GM12878 (cell line): ENCODE measurements at regions not wholly inside any gene's neighbourhood (a gene's known extent, or its start where the extent isn't known, plus 50 kb on each side); places are given as distances from the start of the nearest gene placed in this dataset.

Experiments
- ATAC-seq: fragments of 200-7000 bp; cut with Tn5 transposase; 3 replicates; pipeline ENCODE4 v1.9.1; 2020; ENCODE audit warnings: mild to moderate bottlenecking, moderate library complexity
- BruUV-seq: library from RNA; stranded (reverse); fragments of 400-500 nt; replicated peaks from 2 replicates; lab custom pipeline; 2021; lab: Mats Ljungman, UMichigan
- CTCF ChIA-PET: fragments of 300-600 bp; sonication (Branson Sonifier 250); formaldehyde crosslinking; extraction: SDS; loops from one replicate; lab custom pipeline; 2021; ENCODE audit warnings: inconsistent platforms; lab: Yijun Ruan, JAX
- POLR2A ChIA-PET: fragments of 350-600 bp; formaldehyde crosslinking; extraction: SDS; loops from one replicate; lab custom pipeline; 2021; ENCODE audit warnings: inconsistent platforms; lab: Charles Lee
- RAD21 ChIA-PET: fragments of 300-600 bp; sonication (Branson Sonifier 250); formaldehyde crosslinking; loops from one replicate; lab custom pipeline; 2023; ENCODE audit warnings: antibody characterized with exemption; ENCODE audit not compliant: unreplicated experiment; lab: Charles Lee
- SMC1A ChIA-PET: fragments of 300-600 bp; sonication (Branson Sonifier 250); formaldehyde crosslinking; loops from one replicate; lab custom pipeline; 2023; ENCODE audit not compliant: unreplicated experiment, uncharacterized antibody; lab: Charles Lee
- DNase-seq: peaks from one replicate; pipeline ENCODE4 v3.0.0-alpha.2; 2011; ENCODE audit warnings: low read depth, low spot score
- FAIRE-seq: peaks from 3 replicates; lab custom pipeline; 2011; peaks lifted over from hg19 to GRCh38; lab: Jason Lieb, UNC
- H2AFZ ChIP-seq: 2 replicates; pipeline ENCODE4 v1.6.0; 2011; ENCODE audit warnings: low read depth, low read length, control low read depth; ENCODE audit not compliant: control insufficient read depth
- H3K27ac ChIP-seq: 2 replicates; pipeline ENCODE4 v1.5.1; 2011; ENCODE audit warnings: control low read depth; ENCODE audit not compliant: control insufficient read depth, insufficient read depth
- H3K27me3 ChIP-seq, 2 experiments: replicated peaks in 1 of 2; 2 replicates each; pipeline versions ENCODE4 v1.6.0 to v1.6.1; 2011; ENCODE audit warnings: low read length in 1 of 2; ENCODE audit not compliant: control insufficient read depth in 2 of 2, insufficient read depth in 2 of 2
- H3K36me3 ChIP-seq, 2 experiments: 2 replicates each; pipeline ENCODE4 v1.5.1; 2011; ENCODE audit warnings: low read length in 1 of 2; ENCODE audit not compliant: control insufficient read depth in 2 of 2, insufficient read depth in 2 of 2
- H3K4me1 ChIP-seq: 2 replicates; pipeline ENCODE4 v1.6.1; 2011; ENCODE audit warnings: mild to moderate bottlenecking, low read length, moderate library complexity, mixed read lengths; ENCODE audit not compliant: control insufficient read depth, insufficient read depth
- H3K4me2 ChIP-seq: 2 replicates; pipeline ENCODE4 v1.6.0; 2011; ENCODE audit warnings: control low read depth; ENCODE audit not compliant: control insufficient read depth, insufficient read depth
- H3K4me3 ChIP-seq: fragments of 200-600 bp; sonication (generic); 2 replicates; pipeline ENCODE4 v1.5.1; 2016
- H3K79me2 ChIP-seq: 2 replicates; pipeline ENCODE4 v1.6.0; 2011; ENCODE audit warnings: low read length; ENCODE audit not compliant: control insufficient read depth, insufficient read depth
- H3K9ac ChIP-seq: 2 replicates; pipeline ENCODE4 v1.8.0; 2011; ENCODE audit warnings: low read length, control low read depth, mixed read lengths; ENCODE audit not compliant: control insufficient read depth, insufficient read depth
- H3K9me3 ChIP-seq: replicated peaks from 3 replicates; pipeline ENCODE4 v1.5.1; 2011; ENCODE audit warnings: mild to moderate bottlenecking, low read length; ENCODE audit not compliant: control insufficient read depth, insufficient read depth
- H4K20me1 ChIP-seq: 2 replicates; pipeline ENCODE4 v1.6.0; 2011; ENCODE audit not compliant: control insufficient read depth, insufficient read depth
- BRCA1 ChIP-seq: IDR thresholded peaks from 2 replicates; pipeline ENCODE4 v1.6.1; 2011; ENCODE audit warnings: low read depth, low read length, improper control_type of control experiment
- E2F8 ChIP-seq: fragments of 450-650 bp; IDR thresholded peaks from 2 replicates; pipeline ENCODE4 v1.6.1; 2018; ENCODE audit warnings: mild to moderate bottlenecking, low read depth, moderate library complexity; ENCODE audit not compliant: partially characterized antibody
- IRF3 ChIP-seq: fragments of 450-650 bp; IDR thresholded peaks from 2 replicates; pipeline ENCODE4 v1.6.1; 2014; ENCODE audit warnings: mild to moderate bottlenecking
- JUNB ChIP-seq: IDR thresholded peaks from 2 replicates; pipeline ENCODE4 v1.6.1; 2016; ENCODE audit warnings: antibody characterized with exemption, mild to moderate bottlenecking
- MTA2 ChIP-seq: fragments of 450-650 bp; IDR thresholded peaks from 2 replicates; pipeline ENCODE4 v1.6.1; 2016; ENCODE audit warnings: low read depth, mild to moderate bottlenecking, moderate library complexity
- POLR2AphosphoS5 ChIP-seq: IDR thresholded peaks from 2 replicates; pipeline ENCODE4 v1.6.1; 2011; ENCODE audit warnings: mild to moderate bottlenecking, low read length, inconsistent platforms
- POU2F2 ChIP-seq: IDR thresholded peaks from 3 replicates; pipeline ENCODE4 v1.6.1; 2011; ENCODE audit warnings: low read depth, mild to moderate bottlenecking, low read length, borderline replicate concordance
- RBBP5 ChIP-seq: fragments of 200-600 bp; sonication (generic); conservative IDR thresholded peaks from 2 replicates; pipeline ENCODE4 v1.6.1; 2016
- TBL1XR1 ChIP-seq: IDR thresholded peaks from 2 replicates; pipeline ENCODE4 v1.6.1; 2012; ENCODE audit warnings: low read depth, low read length, improper control_type of control experiment
- WGBS: methylation state at CpG from one replicate; pipeline ENCODE4 v1.1.6; 2016; ENCODE audit warnings: low lambda C conversion rate; ENCODE audit not compliant: insufficient replicate concordance, insufficient coverage; ENCODE audit errors: missing lambda C conversion rate; 5-methylcytosine and 5-hydroxymethylcytosine counted together
- in situ Hi-C: fragments of 300-500 bp; cut with MboI; formaldehyde crosslinking; loops from 9 replicates; pipeline ENCODE4 v1.14.3; 2018; ENCODE audit warnings: mixed read lengths
- intact Hi-C: fragments of 100-400 bp; cut with micrococcal nuclease; formaldehyde crosslinking; loops from one replicate; pipeline ENCODE4 v1.14.2; 2022; ENCODE audit not compliant: unreplicated experiment
- TF ChIP-seq, protein P1 (sequence below): fragments of 450-650 bp; IDR thresholded peaks from 2 replicates; pipeline ENCODE4 v1.6.1; 2017; ENCODE audit warnings: mild to moderate bottlenecking, moderate library complexity
- TF ChIP-seq, protein P2 (sequence below): IDR thresholded peaks from 2 replicates; pipeline ENCODE4 v1.6.1; 2011; ENCODE audit warnings: low read depth, mild to moderate bottlenecking, low read length, moderate library complexity, borderline replicate concordance; ENCODE audit errors: extremely low read depth

- TF ChIP-seq, protein P1, sequence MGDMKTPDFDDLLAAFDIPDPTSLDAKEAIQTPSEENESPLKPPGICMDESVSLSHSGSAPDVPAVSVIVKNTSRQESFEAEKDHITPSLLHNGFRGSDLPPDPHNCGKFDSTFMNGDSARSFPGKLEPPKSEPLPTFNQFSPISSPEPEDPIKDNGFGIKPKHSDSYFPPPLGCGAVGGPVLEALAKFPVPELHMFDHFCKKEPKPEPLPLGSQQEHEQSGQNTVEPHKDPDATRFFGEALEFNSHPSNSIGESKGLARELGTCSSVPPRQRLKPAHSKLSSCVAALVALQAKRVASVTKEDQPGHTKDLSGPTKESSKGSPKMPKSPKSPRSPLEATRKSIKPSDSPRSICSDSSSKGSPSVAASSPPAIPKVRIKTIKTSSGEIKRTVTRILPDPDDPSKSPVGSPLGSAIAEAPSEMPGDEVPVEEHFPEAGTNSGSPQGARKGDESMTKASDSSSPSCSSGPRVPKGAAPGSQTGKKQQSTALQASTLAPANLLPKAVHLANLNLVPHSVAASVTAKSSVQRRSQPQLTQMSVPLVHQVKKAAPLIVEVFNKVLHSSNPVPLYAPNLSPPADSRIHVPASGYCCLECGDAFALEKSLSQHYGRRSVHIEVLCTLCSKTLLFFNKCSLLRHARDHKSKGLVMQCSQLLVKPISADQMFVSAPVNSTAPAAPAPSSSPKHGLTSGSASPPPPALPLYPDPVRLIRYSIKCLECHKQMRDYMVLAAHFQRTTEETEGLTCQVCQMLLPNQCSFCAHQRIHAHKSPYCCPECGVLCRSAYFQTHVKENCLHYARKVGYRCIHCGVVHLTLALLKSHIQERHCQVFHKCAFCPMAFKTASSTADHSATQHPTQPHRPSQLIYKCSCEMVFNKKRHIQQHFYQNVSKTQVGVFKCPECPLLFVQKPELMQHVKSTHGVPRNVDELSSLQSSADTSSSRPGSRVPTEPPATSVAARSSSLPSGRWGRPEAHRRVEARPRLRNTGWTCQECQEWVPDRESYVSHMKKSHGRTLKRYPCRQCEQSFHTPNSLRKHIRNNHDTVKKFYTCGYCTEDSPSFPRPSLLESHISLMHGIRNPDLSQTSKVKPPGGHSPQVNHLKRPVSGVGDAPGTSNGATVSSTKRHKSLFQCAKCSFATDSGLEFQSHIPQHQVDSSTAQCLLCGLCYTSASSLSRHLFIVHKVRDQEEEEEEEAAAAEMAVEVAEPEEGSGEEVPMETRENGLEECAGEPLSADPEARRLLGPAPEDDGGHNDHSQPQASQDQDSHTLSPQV: no peak
- TF ChIP-seq TBL1XR1: no peak
Measured at GRCh38 chr20:43832961-43833360, 81.7 kb upstream of the TOX2 start (continued).

- POLR2A ChIA-PET: no interaction called here
- RAD21 ChIA-PET: no interaction called here
- Histone ChIP-seq H3K4me1 (no peaks in the 10 kb centered on the region), H3K79me2 (no peaks in the 10 kb centered on the region), H3K9ac (no peak overlapping the region), H2AFZ (no peak overlapping the region), H4K20me1 (no peaks in the 10 kb centered on the region), H3K36me3 (no peaks in the 10 kb centered on the region), H3K27ac (no peak overlapping the region), H3K4me3 (no peak overlapping the region), H3K9me3 (peaks cover 7% of the 10 kb centered on the region; the same call in 1 of the 3 replicates), H3K27me3 (no peaks in the 10 kb centered on the region), H3K4me2 (no peak overlapping the region)
- CTCF ChIA-PET: no interaction called here
- BruUV-seq: no TSS peak
- DNase-seq (no peak), FAIRE-seq (no peak), ATAC-seq (no peak)
- SMC1A ChIA-PET: no interaction called here
- 63% methylated on average over 9 of the region's 9 CpGs for WGBS
- intact Hi-C loops (no loop called here), in situ Hi-C loops (no loop called here)
- no peak for TF ChIP-seq E2F8
- no peak for TF ChIP-seq BRCA1
- TF ChIP-seq, protein P2, sequence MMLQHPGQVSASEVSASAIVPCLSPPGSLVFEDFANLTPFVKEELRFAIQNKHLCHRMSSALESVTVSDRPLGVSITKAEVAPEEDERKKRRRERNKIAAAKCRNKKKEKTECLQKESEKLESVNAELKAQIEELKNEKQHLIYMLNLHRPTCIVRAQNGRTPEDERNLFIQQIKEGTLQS: no peak
- no peak for TF ChIP-seq RBBP5
- no peak for TF ChIP-seq MTA2
- TF ChIP-seq POU2F2: no peak
- no peak for TF ChIP-seq POLR2AphosphoS5
- TF ChIP-seq JUNB: no peak
- TF ChIP-seq IRF3: no peak
Measured at GRCh38 chr20:43832096-43832816, 82.4 kb upstream of the TOX2 start.
